ENCODE measurements at regions not wholly inside any gene's neighbourhood (a gene's known extent, or its start where the extent isn't known, plus 50 kb on each side); places are given as distances from the start of the nearest gene placed in this dataset.

DNA sequence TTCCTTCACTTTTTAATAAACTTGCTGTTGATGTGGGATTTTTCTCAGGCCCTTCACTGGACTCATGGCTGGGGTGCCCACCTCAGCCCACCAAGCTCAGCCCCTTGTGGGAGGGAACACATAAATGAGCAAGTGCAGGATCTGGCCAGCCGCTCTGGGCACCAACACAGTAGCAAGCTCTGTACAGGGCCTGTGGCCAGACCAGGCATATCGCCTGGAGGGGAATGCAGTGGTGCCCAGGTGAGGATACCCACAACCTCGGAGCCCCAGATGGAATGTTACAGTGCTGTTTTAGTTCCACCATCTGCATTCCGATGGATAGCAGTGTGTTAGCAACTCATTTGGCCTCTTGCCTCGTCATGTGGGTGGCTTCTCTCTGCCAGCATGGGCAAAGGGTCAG, 234.6 kb downstream of the PPP1R3A start:
- TF ChIP-seq, protein P1, sequence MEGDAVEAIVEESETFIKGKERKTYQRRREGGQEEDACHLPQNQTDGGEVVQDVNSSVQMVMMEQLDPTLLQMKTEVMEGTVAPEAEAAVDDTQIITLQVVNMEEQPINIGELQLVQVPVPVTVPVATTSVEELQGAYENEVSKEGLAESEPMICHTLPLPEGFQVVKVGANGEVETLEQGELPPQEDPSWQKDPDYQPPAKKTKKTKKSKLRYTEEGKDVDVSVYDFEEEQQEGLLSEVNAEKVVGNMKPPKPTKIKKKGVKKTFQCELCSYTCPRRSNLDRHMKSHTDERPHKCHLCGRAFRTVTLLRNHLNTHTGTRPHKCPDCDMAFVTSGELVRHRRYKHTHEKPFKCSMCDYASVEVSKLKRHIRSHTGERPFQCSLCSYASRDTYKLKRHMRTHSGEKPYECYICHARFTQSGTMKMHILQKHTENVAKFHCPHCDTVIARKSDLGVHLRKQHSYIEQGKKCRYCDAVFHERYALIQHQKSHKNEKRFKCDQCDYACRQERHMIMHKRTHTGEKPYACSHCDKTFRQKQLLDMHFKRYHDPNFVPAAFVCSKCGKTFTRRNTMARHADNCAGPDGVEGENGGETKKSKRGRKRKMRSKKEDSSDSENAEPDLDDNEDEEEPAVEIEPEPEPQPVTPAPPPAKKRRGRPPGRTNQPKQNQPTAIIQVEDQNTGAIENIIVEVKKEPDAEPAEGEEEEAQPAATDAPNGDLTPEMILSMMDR (IDR thresholded peaks at IDR 0.05) = no peak
- no peak for TF ChIP-seq POLR2A (IDR thresholded peaks at IDR 0.05)

Measured in uterus (tissue), 2 donors.